ENCODE measurements at regions not wholly inside any gene's neighbourhood (a gene's known extent, or its start where the extent isn't known, plus 50 kb on each side); places are given as distances from the start of the nearest gene placed in this dataset.
A peak's percentile ranks its signal among the peaks of the same experiment; 100 is the strongest.

- Mint-ChIP-seq H3K36me3 (ENCODE audit: low read depth) (peaks cover 4% of the 10 kb centered on the region), H3K4me3 (no peak overlapping the region), H3K4me1 (peaks cover 12% of the 10 kb centered on the region), H3K9me3 (peaks cover 10% of the 10 kb centered on the region), H3K27ac (no peak overlapping the region), H3K27me3 (no peaks in the 10 kb centered on the region)
- no peak for TF ChIP-seq CTCF (IDR thresholded peaks at IDR 0.05)
- ChIA-PET POLR2A (interaction anchor here (0.6 kb wide), 1 partner anchor 78 kb away, joined by 3 read pairs; no protein-coding TSS in a partner anchor), CTCF (no interaction called here)
- DNase-seq: no peak
- intact Hi-C loops (cut with micrococcal nuclease): no loop called here
- ATAC-seq (ENCODE audit: low read depth): no peak
These were observed 512.6 kb upstream of the CBLB start for GRCh38 chr3:106381286-106381938.

GRCh38 chr3:106381939-106382335 lies 513.1 kb upstream of the CBLB start:
- intact Hi-C loops (cut with micrococcal nuclease): no loop called here
- Mint-ChIP-seq H3K27me3 (no peaks in the 10 kb centered on the region), H3K4me1 (peaks cover 12% of the 10 kb centered on the region), H3K27ac (no peak overlapping the region), H3K4me3 (no peak overlapping the region), H3K36me3 (ENCODE audit: low read depth) (peaks cover 4% of the 10 kb centered on the region), H3K9me3 (peaks cover 10% of the 10 kb centered on the region)
- TF ChIP-seq CTCF (IDR thresholded peaks at IDR 0.05): no peak
- DNase-seq (no peak), ATAC-seq (ENCODE audit: low read depth) (no peak)
- CTCF ChIA-PET: no interaction called here
- POLR2A ChIA-PET: interaction anchor here (0.6 kb wide), 1 partner anchor 79 kb away, joined by 3 read pairs; no protein-coding TSS in a partner anchor

GRCh38 chr3:106386050-106386449 lies 517.2 kb upstream of the CBLB start:
- CTCF ChIA-PET: no interaction called here
- peaks cover 10% of the 10 kb centered on the region for H3K9me3 Mint-ChIP-seq
- DNase-seq: no peak

DNA sequence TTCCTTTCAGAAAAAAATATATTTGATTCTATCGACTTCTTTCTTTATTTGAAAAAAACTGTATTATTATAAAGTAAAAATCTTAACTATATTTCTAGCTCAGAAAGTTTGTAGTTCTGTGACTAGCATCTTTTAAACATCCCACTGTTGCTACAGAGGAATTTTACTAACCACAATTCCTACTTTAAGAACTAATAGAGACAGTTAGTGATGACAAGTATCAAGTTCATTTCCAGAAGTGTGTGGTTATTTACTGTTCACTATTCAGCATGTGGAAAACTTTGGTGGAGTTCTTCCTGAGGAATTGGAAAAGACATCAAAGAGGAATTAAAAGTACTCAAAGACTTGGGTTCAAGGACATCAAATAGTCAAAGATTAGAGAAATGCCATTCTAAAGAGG lies 524.1 kb upstream of the CBLB start:
- POLR2A ChIA-PET: no interaction called here
- no peaks in the 10 kb centered on the region for H3K36me3 Mint-ChIP-seq (ENCODE audit: low read depth)
- H3K4me3 Mint-ChIP-seq: no peak overlapping the region
- ATAC-seq (ENCODE audit: low read depth) (no peak), DNase-seq (no peak)
- TF ChIP-seq CTCF (IDR thresholded peaks at IDR 0.05): no peak
- CTCF ChIA-PET: no interaction called here
- no peaks in the 10 kb centered on the region for H3K9me3 Mint-ChIP-seq
- no peaks in the 10 kb centered on the region for H3K27me3 Mint-ChIP-seq
- intact Hi-C loops (cut with micrococcal nuclease): no loop called here
- H3K27ac Mint-ChIP-seq: no peak overlapping the region
- H3K4me1 Mint-ChIP-seq: peaks cover 6% of the 10 kb centered on the region

More at GRCh38 chr3:106386050-106386449, 517.2 kb upstream of the CBLB start:
- peak; percentile 80 for ATAC-seq (ENCODE audit: low read depth)
- peaks cover 18% of the 10 kb centered on the region for H3K4me1 Mint-ChIP-seq
- peak overlapping the region; percentile 0 for H3K4me3 Mint-ChIP-seq
- no peak for TF ChIP-seq CTCF (IDR thresholded peaks at IDR 0.05)
- intact Hi-C loops (cut with micrococcal nuclease): no loop called here
- POLR2A ChIA-PET: no interaction called here
- H3K27me3 Mint-ChIP-seq: no peaks in the 10 kb centered on the region
- H3K36me3 Mint-ChIP-seq (ENCODE audit: low read depth): peaks cover 4% of the 10 kb centered on the region
- peak overlapping the region; percentile 42 for H3K27ac Mint-ChIP-seq

GRCh38 chr3:106397006-106397405 lies 528.2 kb upstream of the CBLB start:
- Mint-ChIP-seq H3K4me3 (no peak overlapping the region), H3K27me3 (no peaks in the 10 kb centered on the region), H3K9me3 (no peaks in the 10 kb centered on the region), H3K27ac (no peak overlapping the region), H3K4me1 (no peaks in the 10 kb centered on the region), H3K36me3 (ENCODE audit: low read depth) (no peaks in the 10 kb centered on the region)
- no peak for ATAC-seq (ENCODE audit: low read depth)
- ChIA-PET POLR2A (no interaction called here), CTCF (no interaction called here)
- TF ChIP-seq CTCF (IDR thresholded peaks at IDR 0.05): no peak
- intact Hi-C loops (cut with micrococcal nuclease): no loop called here
- no peak for DNase-seq

All from activated B cell treated with CpG ODN at 0.5 μM for 24 hours (primary cell).